ENCODE measurements at regions not wholly inside any gene's neighbourhood (a gene's known extent, or its start where the extent isn't known, plus 50 kb on each side); places are given as distances from the start of the nearest gene placed in this dataset.

GRCh38 chr12:18794000-18794399 is 56.1 kb downstream of the CAPZA3 start:
- Histone ChIP-seq H3K4me1 (ENCODE audit: control insufficient read depth, insufficient read depth, low read length) (peaks cover 9% of the 10 kb centered on the region), H3K9me3 (replicated peaks; ENCODE audit: low read length) (no peaks in the 10 kb centered on the region), H3K9ac (ENCODE audit: low read depth, low read length) (no peak overlapping the region), H3K36me3 (ENCODE audit: insufficient read depth, low read length) (no peaks in the 10 kb centered on the region), H3K27me3 (ENCODE audit: control insufficient read depth, insufficient read depth, low read length) (no peaks in the 10 kb centered on the region), H3K4me2 (ENCODE audit: low read length) (no peak overlapping the region), H3K4me3 (ENCODE audit: low read length) (no peak overlapping the region)

GRCh38 chr12:18797604-18798003 is 59.7 kb downstream of the CAPZA3 start:
- Histone ChIP-seq H3K36me3 (ENCODE audit: insufficient read depth, low read length) (no peaks in the 10 kb centered on the region), H3K4me3 (ENCODE audit: low read length) (no peak overlapping the region), H3K9me3 (replicated peaks; ENCODE audit: low read length) (no peaks in the 10 kb centered on the region), H3K27me3 (ENCODE audit: control insufficient read depth, insufficient read depth, low read length) (no peaks in the 10 kb centered on the region), H3K4me2 (ENCODE audit: low read length) (no peak overlapping the region), H3K9ac (ENCODE audit: low read depth, low read length) (no peak overlapping the region), H3K4me1 (ENCODE audit: control insufficient read depth, insufficient read depth, low read length) (peaks cover 14% of the 10 kb centered on the region)

- Histone ChIP-seq H3K4me2 (ENCODE audit: low read length) (no peak overlapping the region), H3K9me3 (replicated peaks; ENCODE audit: low read length) (no peaks in the 10 kb centered on the region), H3K9ac (ENCODE audit: low read depth, low read length) (no peak overlapping the region), H3K27me3 (ENCODE audit: control insufficient read depth, insufficient read depth, low read length) (no peaks in the 10 kb centered on the region), H3K4me1 (ENCODE audit: control insufficient read depth, insufficient read depth, low read length) (peaks cover 14% of the 10 kb centered on the region), H3K4me3 (ENCODE audit: low read length) (no peak overlapping the region), H3K36me3 (ENCODE audit: insufficient read depth, low read length) (no peaks in the 10 kb centered on the region)
Measured at GRCh38 chr12:18798535-18799361, 60.8 kb downstream of the CAPZA3 start.

- Histone ChIP-seq H3K4me2 (ENCODE audit: low read length) (no peak overlapping the region), H3K36me3 (ENCODE audit: insufficient read depth, low read length) (no peaks in the 10 kb centered on the region), H3K27me3 (ENCODE audit: control insufficient read depth, insufficient read depth, low read length) (no peaks in the 10 kb centered on the region), H3K4me3 (ENCODE audit: low read length) (no peak overlapping the region), H3K9me3 (replicated peaks; ENCODE audit: low read length) (no peaks in the 10 kb centered on the region), H3K9ac (ENCODE audit: low read depth, low read length) (no peak overlapping the region), H3K4me1 (ENCODE audit: control insufficient read depth, insufficient read depth, low read length) (peaks cover 14% of the 10 kb centered on the region)
Measured at GRCh38 chr12:18799561-18799960, 61.6 kb downstream of the CAPZA3 start.

GRCh38 chr12:18805516-18806248 is 67.8 kb downstream of the CAPZA3 start:
- Histone ChIP-seq H3K4me1 (ENCODE audit: control insufficient read depth, insufficient read depth, low read length) (no peaks in the 10 kb centered on the region), H3K27me3 (ENCODE audit: control insufficient read depth, insufficient read depth, low read length) (no peaks in the 10 kb centered on the region), H3K9ac (ENCODE audit: low read depth, low read length) (no peak overlapping the region), H3K4me2 (ENCODE audit: low read length) (no peak overlapping the region), H3K9me3 (replicated peaks; ENCODE audit: low read length) (no peaks in the 10 kb centered on the region), H3K36me3 (ENCODE audit: insufficient read depth, low read length) (no peaks in the 10 kb centered on the region), H3K4me3 (ENCODE audit: low read length) (no peak overlapping the region)

GRCh38 chr12:18807714-18808113 is 69.8 kb downstream of the CAPZA3 start:
- Histone ChIP-seq H3K27me3 (ENCODE audit: control insufficient read depth, insufficient read depth, low read length) (no peaks in the 10 kb centered on the region), H3K4me2 (ENCODE audit: low read length) (no peak overlapping the region), H3K9ac (ENCODE audit: low read depth, low read length) (no peak overlapping the region), H3K36me3 (ENCODE audit: insufficient read depth, low read length) (no peaks in the 10 kb centered on the region), H3K4me1 (ENCODE audit: control insufficient read depth, insufficient read depth, low read length) (no peaks in the 10 kb centered on the region), H3K4me3 (ENCODE audit: low read length) (no peak overlapping the region), H3K9me3 (replicated peaks; ENCODE audit: low read length) (no peaks in the 10 kb centered on the region)

GRCh38 chr12:18808221-18808620 is 70.3 kb downstream of the CAPZA3 start:
- no peaks in the 10 kb centered on the region for H3K36me3 ChIP-seq (ENCODE audit: insufficient read depth, low read length)
- H3K4me2 ChIP-seq (ENCODE audit: low read length): no peak overlapping the region

GRCh38 chr12:18810537-18811253 is 72.8 kb downstream of the CAPZA3 start:
- Histone ChIP-seq H3K36me3 (ENCODE audit: insufficient read depth, low read length) (no peaks in the 10 kb centered on the region), H3K4me2 (ENCODE audit: low read length) (no peak overlapping the region), H3K27me3 (ENCODE audit: control insufficient read depth, insufficient read depth, low read length) (no peaks in the 10 kb centered on the region), H3K4me1 (ENCODE audit: control insufficient read depth, insufficient read depth, low read length) (no peaks in the 10 kb centered on the region), H3K9me3 (replicated peaks; ENCODE audit: low read length) (no peaks in the 10 kb centered on the region), H3K9ac (ENCODE audit: low read depth, low read length) (no peak overlapping the region), H3K4me3 (ENCODE audit: low read length) (no peak overlapping the region)

More at GRCh38 chr12:18808221-18808620, 70.3 kb downstream of the CAPZA3 start:
- Histone ChIP-seq H3K4me1 (ENCODE audit: control insufficient read depth, insufficient read depth, low read length) (no peaks in the 10 kb centered on the region), H3K27me3 (ENCODE audit: control insufficient read depth, insufficient read depth, low read length) (no peaks in the 10 kb centered on the region), H3K4me3 (ENCODE audit: low read length) (no peak overlapping the region), H3K9ac (ENCODE audit: low read depth, low read length) (no peak overlapping the region), H3K9me3 (replicated peaks; ENCODE audit: low read length) (no peaks in the 10 kb centered on the region)

GRCh38 chr12:18811273-18811672 is 73.4 kb downstream of the CAPZA3 start:
- Histone ChIP-seq H3K4me3 (ENCODE audit: low read length) (no peak overlapping the region), H3K4me1 (ENCODE audit: control insufficient read depth, insufficient read depth, low read length) (no peaks in the 10 kb centered on the region), H3K27me3 (ENCODE audit: control insufficient read depth, insufficient read depth, low read length) (no peaks in the 10 kb centered on the region), H3K9ac (ENCODE audit: low read depth, low read length) (no peak overlapping the region), H3K9me3 (replicated peaks; ENCODE audit: low read length) (no peaks in the 10 kb centered on the region), H3K36me3 (ENCODE audit: insufficient read depth, low read length) (no peaks in the 10 kb centered on the region), H3K4me2 (ENCODE audit: low read length) (no peak overlapping the region)

GRCh38 chr12:18813753-18814152 is 75.8 kb downstream of the CAPZA3 start:
- no peaks in the 10 kb centered on the region for H3K9me3 ChIP-seq (replicated peaks; ENCODE audit: low read length)
- no peaks in the 10 kb centered on the region for H3K4me1 ChIP-seq (ENCODE audit: control insufficient read depth, insufficient read depth, low read length)
- no peaks in the 10 kb centered on the region for H3K27me3 ChIP-seq (ENCODE audit: control insufficient read depth, insufficient read depth, low read length)
- H3K36me3 ChIP-seq (ENCODE audit: insufficient read depth, low read length): no peaks in the 10 kb centered on the region
- H3K4me3 ChIP-seq (ENCODE audit: low read length): no peak overlapping the region
- H3K4me2 ChIP-seq (ENCODE audit: low read length): no peak overlapping the region
- H3K9ac ChIP-seq (ENCODE audit: low read depth, low read length): no peak overlapping the region

GRCh38 chr12:18818579-18819268 is 80.8 kb downstream of the CAPZA3 start:
- Histone ChIP-seq H3K27me3 (ENCODE audit: control insufficient read depth, insufficient read depth, low read length) (no peaks in the 10 kb centered on the region), H3K4me1 (ENCODE audit: control insufficient read depth, insufficient read depth, low read length) (no peaks in the 10 kb centered on the region), H3K4me3 (ENCODE audit: low read length) (no peak overlapping the region), H3K9ac (ENCODE audit: low read depth, low read length) (no peak overlapping the region), H3K36me3 (ENCODE audit: insufficient read depth, low read length) (no peaks in the 10 kb centered on the region), H3K4me2 (ENCODE audit: low read length) (no peak overlapping the region), H3K9me3 (replicated peaks; ENCODE audit: low read length) (no peaks in the 10 kb centered on the region)
